ENCODE measurements at regions not wholly inside any gene's neighbourhood (a gene's known extent, or its start where the extent isn't known, plus 50 kb on each side); places are given as distances from the start of the nearest gene placed in this dataset.

- H3K27ac ChIP-seq = no peak overlapping the region
- DNase-seq (ENCODE audit: low spot score in 2 of 2) = no peak
- WGBS = 24% methylated on average over 1 of the region's 1 CpG
- H3K9me3 ChIP-seq = no peaks in the 10 kb centered on the region
- no peaks in the 10 kb centered on the region for H3K36me3 ChIP-seq
- H3K4me3 ChIP-seq = no peak overlapping the region
- no peaks in the 10 kb centered on the region for H3K4me1 ChIP-seq
- TF ChIP-seq CTCF (IDR thresholded peaks at IDR 0.05) (no peak), POLR2AphosphoS5 (IDR thresholded peaks at IDR 0.05) (no peak), POLR2A (IDR thresholded peaks at IDR 0.05) (no peak), EP300 (IDR thresholded peaks at IDR 0.05) (no peak)
- H3K27me3 ChIP-seq = no peaks in the 10 kb centered on the region
Measured at GRCh38 chr5:72045692-72046091, 61.6 kb upstream of the MAP1B start.

- 61% methylated on average over 1 of the region's 1 CpG for WGBS
- Histone ChIP-seq H3K36me3 (no peaks in the 10 kb centered on the region), H3K27me3 (no peaks in the 10 kb centered on the region), H3K9me3 (no peaks in the 10 kb centered on the region), H3K4me3 (no peak overlapping the region), H3K4me1 (no peaks in the 10 kb centered on the region), H3K27ac (no peak overlapping the region)
- no peak for TF ChIP-seq EP300 (IDR thresholded peaks at IDR 0.05)
- DNase-seq (ENCODE audit: low spot score in 2 of 2) = no peak
Measured at GRCh38 chr5:72046106-72046505, 61.2 kb upstream of the MAP1B start.

GRCh38 chr5:72055636-72056035 lies 51.6 kb upstream of the MAP1B start:
- no peak overlapping the region for H3K4me3 ChIP-seq
- no peaks in the 10 kb centered on the region for H3K36me3 ChIP-seq
- H3K27me3 ChIP-seq = peaks cover 4% of the 10 kb centered on the region
- no peaks in the 10 kb centered on the region for H3K9me3 ChIP-seq
- no peak for DNase-seq (ENCODE audit: low spot score in 2 of 2)
- no peak for TF ChIP-seq CTCF (IDR thresholded peaks at IDR 0.05)
- no peak overlapping the region for H3K27ac ChIP-seq
- 61% methylated on average over 1 of the region's 1 CpG for WGBS
- H3K4me1 ChIP-seq = no peaks in the 10 kb centered on the region

All from suprapubic skin (tissue), 4 donors.